BLaER1 (cell line): ENCODE measurements at regions not wholly inside any gene's neighbourhood (a gene's known extent, or its start where the extent isn't known, plus 50 kb on each side); places are given as distances from the start of the nearest gene placed in this dataset.

Source experiments
- H3K27ac ChIP-seq: shearing (Covaris generic); formaldehyde crosslinking; 2 replicates; pipeline ENCODE4 v1.8.1; 2022
- H3K27me3 ChIP-seq: shearing (Covaris generic); formaldehyde crosslinking; 2 replicates; pipeline ENCODE4 v1.8.1; 2022
- H3K36me3 ChIP-seq: shearing (Covaris generic); formaldehyde crosslinking; 2 replicates; pipeline ENCODE4 v1.8.1; 2022
- H3K4me1 ChIP-seq: shearing (Covaris generic); formaldehyde crosslinking; 2 replicates; pipeline ENCODE4 v1.8.1; 2022
- H3K4me2 ChIP-seq: shearing (Covaris generic); formaldehyde crosslinking; 2 replicates; pipeline ENCODE4 v1.8.1; 2022
- H3K4me3 ChIP-seq: shearing (Covaris generic); formaldehyde crosslinking; 2 replicates; pipeline ENCODE4 v1.8.1; 2022
- H3K9ac ChIP-seq: shearing (Covaris generic); formaldehyde crosslinking; 2 replicates; pipeline ENCODE4 v1.8.1; 2022
- H3K9me3 ChIP-seq: shearing (Covaris generic); formaldehyde crosslinking; 2 replicates; pipeline ENCODE4 v1.8.1; 2022
- H4K20me1 ChIP-seq: shearing (Covaris generic); formaldehyde crosslinking; 2 replicates; pipeline ENCODE4 v1.8.1; 2022
- Cebpa-rat ChIP-seq: shearing (Covaris generic); IDR thresholded peaks from 2 replicates; pipeline ENCODE4 v1.8.1; 2022

DNA sequence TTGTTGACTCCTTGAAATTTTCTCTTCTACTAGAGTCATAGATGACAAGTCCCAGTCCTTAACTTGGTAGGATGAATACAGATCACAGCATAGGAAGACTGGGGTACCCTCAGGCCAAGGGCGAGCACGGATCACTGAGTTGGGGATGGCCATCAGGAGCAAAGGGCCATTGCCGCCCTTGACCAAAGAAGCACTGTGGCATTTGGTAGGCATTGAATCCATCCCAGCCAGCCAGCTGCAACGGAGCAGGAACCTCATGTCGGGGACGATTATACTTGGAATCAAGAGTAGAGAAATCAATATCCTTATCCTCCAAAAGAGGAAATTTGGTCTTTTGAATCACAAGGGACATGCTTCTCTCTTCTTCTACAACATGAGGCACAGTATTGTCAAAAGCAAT lies 50.1 kb upstream of the ZNF573 start:
- H3K9me3 ChIP-seq = peaks cover 79% of the 10 kb centered on the region
- H3K4me3 ChIP-seq = no peak overlapping the region
- no peaks in the 10 kb centered on the region for H3K36me3 ChIP-seq
- H3K4me1 ChIP-seq = no peaks in the 10 kb centered on the region
- no peaks in the 10 kb centered on the region for H3K27me3 ChIP-seq
- no peaks in the 10 kb centered on the region for H4K20me1 ChIP-seq
- TF ChIP-seq Cebpa-rat = no peak
- H3K27ac ChIP-seq = no peak overlapping the region
- H3K4me2 ChIP-seq = no peak overlapping the region
- no peak overlapping the region for H3K9ac ChIP-seq
